ENCODE measurements at regions not wholly inside any gene's neighbourhood (a gene's known extent, or its start where the extent isn't known, plus 50 kb on each side); places are given as distances from the start of the nearest gene placed in this dataset.

- no peak for DNase-seq
These were observed 276.0 kb downstream of the FOXG1 start for GRCh38 chr14:29042551-29042950.

GRCh38 chr14:29043737-29044136, 277.1 kb downstream of the FOXG1 start:
- no peak for DNase-seq

GRCh38 chr14:29045237-29045636, 278.6 kb downstream of the FOXG1 start:
- no peak for DNase-seq

- no peak for DNase-seq
These were observed 287.5 kb downstream of the FOXG1 start for GRCh38 chr14:29054119-29054518.

GRCh38 chr14:29056041-29056566, 289.5 kb downstream of the FOXG1 start:
- no peak for DNase-seq

GRCh38 chr14:29061702-29062101, 295.1 kb downstream of the FOXG1 start:
- no peak for DNase-seq

- DNase-seq, result no peak
These were observed 295.9 kb downstream of the FOXG1 start for GRCh38 chr14:29062466-29062865.

GRCh38 chr14:29062976-29063375, 296.4 kb downstream of the FOXG1 start:
- no peak for DNase-seq

GRCh38 chr14:29064305-29064900, 297.8 kb downstream of the FOXG1 start:
- DNase-seq, result no peak

- DNase-seq, result no peak
These were observed 302.6 kb downstream of the FOXG1 start for GRCh38 chr14:29069228-29069627.

GRCh38 chr14:29075761-29076160, 309.2 kb downstream of the FOXG1 start:
- DNase-seq, result no peak

- no peak for DNase-seq
These were observed 311.3 kb downstream of the FOXG1 start for GRCh38 chr14:29077916-29078315.

GRCh38 chr14:29078810-29079522, 312.4 kb downstream of the FOXG1 start:
- DNase-seq, result no peak

- DNase-seq, result no peak
These were observed 319.0 kb downstream of the FOXG1 start for GRCh38 chr14:29085546-29085945.

GRCh38 chr14:29089849-29090248, 323.3 kb downstream of the FOXG1 start:
- no peak for DNase-seq

- no peak for DNase-seq
These were observed 325.5 kb downstream of the FOXG1 start for GRCh38 chr14:29092121-29092520.

- no peak for DNase-seq
These were observed 330.9 kb downstream of the FOXG1 start for GRCh38 chr14:29097476-29097875.

GRCh38 chr14:29098656-29099055, 332.1 kb downstream of the FOXG1 start:
- DNase-seq, result no peak

GRCh38 chr14:29102266-29102665, 335.7 kb downstream of the FOXG1 start:
- DNase-seq, result no peak

- DNase-seq, result no peak
These were observed 336.4 kb downstream of the FOXG1 start for GRCh38 chr14:29102996-29103395.

GRCh38 chr14:29108908-29109307, 342.3 kb downstream of the FOXG1 start:
- no peak for DNase-seq

- no peak for DNase-seq
These were observed 343.0 kb downstream of the FOXG1 start for GRCh38 chr14:29109589-29109988.

- DNase-seq, result no peak
These were observed 345.0 kb downstream of the FOXG1 start for GRCh38 chr14:29111554-29111953.

GRCh38 chr14:29123017-29123416, 356.4 kb downstream of the FOXG1 start:
- no peak for DNase-seq

- no peak for DNase-seq
These were observed 359.8 kb downstream of the FOXG1 start for GRCh38 chr14:29126361-29126760.
